HG03095 (cell line): ENCODE measurements at regions not wholly inside any gene's neighbourhood (a gene's known extent, or its start where the extent isn't known, plus 50 kb on each side); places are given as distances from the start of the nearest gene placed in this dataset.

ENCODE experiments used
- ATAC-seq: cut with Tn5 transposase; IDR thresholded peaks from one replicate; pipeline ENCODE4 v1.9.1; 2021; ENCODE audit warnings: moderate library complexity; ENCODE audit not compliant: unreplicated experiment

- no peak for ATAC-seq
Measured at GRCh38 chrX:13266641-13267345, 53.1 kb downstream of the ATXN3L start.

- no peak for ATAC-seq
Measured at GRCh38 chrX:13265549-13266132, 54.2 kb downstream of the ATXN3L start.

- no peak for ATAC-seq
Measured at GRCh38 chrX:13265111-13265510, 54.7 kb downstream of the ATXN3L start.

GRCh38 chrX:13263560-13264251 is 56.1 kb downstream of the ATXN3L start:
- ATAC-seq: peak; percentile 76

- no peak for ATAC-seq
Measured at GRCh38 chrX:13261348-13261747, 58.5 kb downstream of the ATXN3L start.

GRCh38 chrX:13260598-13260997 is 59.3 kb downstream of the ATXN3L start:
- ATAC-seq: no peak

GRCh38 chrX:13258725-13259124 is 61.1 kb downstream of the ATXN3L start:
- ATAC-seq: no peak

- peak; percentile 6 for ATAC-seq
Measured at GRCh38 chrX:13258052-13258444, 61.8 kb downstream of the ATXN3L start.

GRCh38 chrX:13257223-13258051 is 62.4 kb downstream of the ATXN3L start:
- peak; percentile 59 for ATAC-seq

- no peak for ATAC-seq
Measured at GRCh38 chrX:13256603-13257002, 63.2 kb downstream of the ATXN3L start.

GRCh38 chrX:13254870-13255269 is 65.0 kb downstream of the ATXN3L start:
- no peak for ATAC-seq

GRCh38 chrX:13254076-13254785 is 65.6 kb downstream of the ATXN3L start:
- ATAC-seq: peak; percentile 48

GRCh38 chrX:13253223-13253622 is 66.6 kb downstream of the ATXN3L start:
- ATAC-seq: no peak

GRCh38 chrX:13252726-13253125 is 67.1 kb downstream of the ATXN3L start:
- no peak for ATAC-seq

GRCh38 chrX:13250826-13251580 is 68.8 kb downstream of the ATXN3L start:
- no peak for ATAC-seq

- ATAC-seq: no peak
Measured at GRCh38 chrX:13248867-13249486, 70.9 kb downstream of the ATXN3L start.

- no peak for ATAC-seq
Measured at GRCh38 chrX:13239272-13239671, 80.6 kb downstream of the ATXN3L start.

GRCh38 chrX:13235930-13236329 is 83.9 kb downstream of the ATXN3L start:
- no peak for ATAC-seq

GRCh38 chrX:13232484-13232883 is 87.4 kb downstream of the ATXN3L start:
- no peak for ATAC-seq

GRCh38 chrX:13226214-13226613 is 93.6 kb downstream of the ATXN3L start:
- ATAC-seq: no peak
